K562 (cell line): ENCODE measurements at regions not wholly inside any gene's neighbourhood (a gene's known extent, or its start where the extent isn't known, plus 50 kb on each side); places are given as distances from the start of the nearest gene placed in this dataset.

Experiments
- ATAC-seq: fragments of 200-7000 bp; cut with Tn5 transposase; 3 replicates; pipeline ENCODE4 v1.9.1; 2020; ENCODE audit warnings: moderate library complexity
- BruUV-seq: library from RNA; stranded (reverse); fragments of 400-500 nt; replicated peaks from 2 replicates; lab custom pipeline; 2021; lab: Mats Ljungman, UMichigan
- CTCF ChIA-PET: fragments of 300-600 bp; formaldehyde crosslinking; extraction: SDS; loops from one replicate; lab custom pipeline; 2021; ENCODE audit warnings: low intra/inter-chr PET ratio; lab: Yijun Ruan, JAX
- POLR2A ChIA-PET: fragments of 300-600, 350-650 bp; sonication (Branson Sonifier 250); formaldehyde crosslinking; extraction: SDS; loops from one replicate; lab custom pipeline; 2021; ENCODE audit warnings: antibody characterized with exemption, inconsistent platforms; lab: Yijun Ruan, JAX
- DNase-seq, 4 experiments: peaks; one replicate each; pipeline versions ENCODE4 v3.0.0 to v3.0.0-alpha.2; 2011 to 2018; ENCODE audit warnings: low spot score in 3 of 4, mixed read lengths in 3 of 4; ENCODE audit errors: extremely low read depth in 1 of 4
- FAIRE-seq: peaks from 2 replicates; lab custom pipeline; 2011; peaks lifted over from hg19 to GRCh38; lab: Jason Lieb, UNC
- H2AFZ ChIP-seq: 2 replicates; pipeline ENCODE4 v1.6.0; 2011; ENCODE audit warnings: low read depth, low read length, control low read depth, inconsistent platforms
- H3K27ac ChIP-seq: fragments of 200-600 bp; 3 replicates; pipeline ENCODE4 v1.8.0; 2011; ENCODE audit warnings: low read depth, mild to moderate bottlenecking, control low read depth, inconsistent platforms, low read length, moderate library complexity, mixed read lengths; ENCODE audit errors: extremely low read depth
- H3K27me3 ChIP-seq, 2 experiments: fragments of 300-600 bp in 1 of 2; 2 replicates in 1 of 2; 3 replicates in 1 of 2; pipeline versions ENCODE4 v1.6.0 to v1.8.0; 2011; ENCODE audit warnings: inconsistent platforms in 2 of 2, low read length in 2 of 2, mild to moderate bottlenecking in 1 of 2, mixed read lengths in 1 of 2, moderate library complexity in 1 of 2; ENCODE audit not compliant: control insufficient read depth in 2 of 2, insufficient read depth in 2 of 2
- H3K36me3 ChIP-seq: fragments of 300-600 bp; 3 replicates; pipeline ENCODE4 v1.8.0; 2011; ENCODE audit warnings: mild to moderate bottlenecking, low read length, inconsistent platforms; ENCODE audit not compliant: control insufficient read depth, insufficient read depth
- H3K4me1 ChIP-seq, 2 experiments: fragments of 200-600 bp in 1 of 2; replicated peaks in 1 of 2; 2 replicates in 1 of 2; 3 replicates in 1 of 2; pipeline versions ENCODE4 v1.5.1 to v1.8.0; 2011; ENCODE audit warnings: inconsistent platforms in 2 of 2, low read length in 2 of 2, mild to moderate bottlenecking in 1 of 2, mixed read lengths in 1 of 2, moderate library complexity in 1 of 2; ENCODE audit not compliant: control insufficient read depth in 2 of 2, insufficient read depth in 2 of 2
- H3K4me2 ChIP-seq: 2 replicates; pipeline ENCODE4 v1.6.1; 2011; ENCODE audit warnings: low read length, control low read depth, inconsistent platforms, mixed read lengths; ENCODE audit not compliant: insufficient read depth
- H3K4me3 ChIP-seq: fragments of 200-600 bp; sonication (generic), shearing (Covaris generic); 2 replicates; pipeline ENCODE4 v1.5.1; 2016; ENCODE audit warnings: control low read depth, inconsistent platforms
- H3K79me2 ChIP-seq: fragments of 200-600 bp; 3 replicates; pipeline ENCODE4 v1.8.0; 2011; ENCODE audit warnings: low read length, inconsistent platforms; ENCODE audit not compliant: control insufficient read depth, insufficient read depth
- H3K9ac ChIP-seq, 2 experiments: 2 replicates each; pipeline versions ENCODE4 v1.6.0 to v1.6.1; 2011; ENCODE audit warnings: low read depth in 2 of 2, low read length in 2 of 2, control low read depth in 1 of 2, inconsistent platforms in 1 of 2, mild to moderate bottlenecking in 1 of 2, mixed read lengths in 1 of 2; ENCODE audit not compliant: insufficient read depth in 1 of 2
- H3K9me1 ChIP-seq: one replicate; pipeline ENCODE4 v1.6.0; 2011; ENCODE audit warnings: inconsistent platforms, mild to moderate bottlenecking, low read length, moderate library complexity; ENCODE audit not compliant: control insufficient read depth, insufficient read depth
- H3K9me3 ChIP-seq: replicated peaks from 2 replicates; pipeline ENCODE4 v1.5.1; 2011; ENCODE audit warnings: low read depth, low read length, inconsistent platforms; ENCODE audit not compliant: control insufficient read depth, insufficient read depth
- H4K20me1 ChIP-seq: replicated peaks from 2 replicates; pipeline ENCODE4 v1.6.1; 2011; ENCODE audit warnings: low read length, inconsistent platforms, mixed read lengths; ENCODE audit not compliant: control insufficient read depth, insufficient read depth
- GTF2A2 ChIP-seq: IDR thresholded peaks from 2 replicates; pipeline ENCODE4 v1.6.1; 2016; ENCODE audit warnings: mild to moderate bottlenecking, missing genetic modification characterization, missing compliant biosample characterization
- ZBTB49 ChIP-seq: sonication (generic); formaldehyde crosslinking; IDR thresholded peaks from 2 replicates; pipeline ENCODE4 v1.8.0; 2022; ENCODE audit warnings: missing genetic modification reagents, mild to moderate bottlenecking, borderline replicate concordance
- WGBS: fragments of 100-300 bp; shearing (Covaris generic); methylation state at CpG from one replicate; pipeline ENCODE4 v1.1.6; 2016; ENCODE audit warnings: low coverage, mixed read lengths; ENCODE audit not compliant: insufficient coverage; ENCODE audit errors: missing lambda C conversion rate; 5-methylcytosine and 5-hydroxymethylcytosine counted together
- in situ Hi-C: fragments of 300-500 bp; cut with MboI; formaldehyde crosslinking; loops from 4 replicates; pipeline ENCODE4 v1.15.0; 2018; ENCODE audit warnings: inconsistent platforms, mixed read lengths
- intact Hi-C: fragments of 100-400 bp; cut with micrococcal nuclease; formaldehyde crosslinking; loops from 2 replicates; pipeline ENCODE4 v1.14.2; 2022

- TF ChIP-seq ZBTB49: no peak
These were observed 71.4 kb upstream of the WDR72 start (continued) for GRCh38 chr15:53830707-53831386.

GRCh38 chr15:53829923-53830459 is 70.5 kb upstream of the WDR72 start:
- no peaks in the 10 kb centered on the region for H3K36me3 ChIP-seq
- no TSS peak for BruUV-seq
- CTCF ChIA-PET: no interaction called here
- H3K27ac ChIP-seq: no peak overlapping the region
- no peak for TF ChIP-seq GTF2A2 (tag)
- TF ChIP-seq, all 486 proteins: peak for 0
- Histone ChIP-seq H4K20me1 (no peaks in the 10 kb centered on the region), H3K9me3 (peaks cover 5% of the 10 kb centered on the region; the same call in 1 of the 2 replicates), H3K4me3 (no peak overlapping the region), H3K27me3 (no peaks in the 10 kb centered on the region), H3K79me2 (no peaks in the 10 kb centered on the region), H3K4me2 (no peak overlapping the region), H3K4me1 (no peaks in the 10 kb centered on the region), H3K9me1 (no peaks in the 10 kb centered on the region), H3K9ac (no peak overlapping the region), H2AFZ (no peak overlapping the region)
- in situ Hi-C loops (no loop called here), intact Hi-C loops (no loop called here)
- DNase-seq (no peak), ATAC-seq (no peak), FAIRE-seq (no peak)
- 0% methylated on average over 2 of the region's 2 CpGs for WGBS
- POLR2A ChIA-PET: no interaction called here
